Stimulated activated CD4-positive, alpha-beta T cell treated with anti-CD3 and anti-CD28 coated beads, Interleukin-12 subunit alpha, Interleukin-12 subunit beta, amount 100 ng/mL, for 48 hours (primary cell): ENCODE measurements at regions not wholly inside any gene's neighbourhood (a gene's known extent, or its start where the extent isn't known, plus 50 kb on each side); places are given as distances from the start of the nearest gene placed in this dataset.

Source experiments
- DNase-seq, 3 donors: peaks; one replicate each; pipeline ENCODE4 v3.0.0-alpha.2; 2020; ENCODE audit warnings: low read depth in 2 of 3, low spot score in 1 of 3

DNA sequence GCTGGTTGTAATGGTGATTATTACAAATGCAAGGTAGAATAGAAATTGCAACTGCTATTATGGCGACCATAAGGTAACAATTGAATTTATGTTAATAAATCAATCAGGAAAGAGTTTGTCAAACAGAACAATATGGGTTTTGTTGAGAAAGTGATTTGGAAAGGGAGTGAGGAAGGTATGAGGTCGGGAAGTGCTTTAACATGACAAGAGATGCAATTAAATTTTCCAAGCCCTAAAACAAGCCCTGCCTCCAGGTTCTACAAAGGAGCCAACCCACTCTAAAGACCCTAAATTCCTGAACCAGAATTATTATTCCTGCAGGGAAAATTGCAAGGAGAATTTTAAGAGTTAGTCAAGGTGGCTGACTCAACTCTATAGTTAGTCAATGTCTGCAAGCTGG lies 363.7 kb downstream of the BMPER start:
- no peak for DNase-seq

DNA sequence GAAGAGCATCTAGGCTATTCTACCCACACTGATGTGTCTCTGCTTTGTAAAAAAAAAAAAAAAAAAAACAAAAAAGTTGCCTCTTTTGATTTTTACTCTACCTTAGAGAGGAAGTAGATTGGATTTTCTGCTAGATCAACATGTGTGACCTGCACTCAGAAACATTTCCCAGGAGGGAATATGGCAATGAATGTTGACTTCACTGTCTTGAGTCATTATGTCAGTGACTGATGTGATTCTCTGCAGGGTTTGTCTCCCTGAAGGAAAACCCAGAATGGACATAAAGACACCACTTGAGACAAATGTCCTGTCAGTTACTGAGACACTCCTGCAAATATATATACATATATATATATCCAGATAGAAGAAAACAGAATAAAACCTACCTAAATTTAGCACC lies 370.3 kb downstream of the BMPER start:
- DNase-seq, result no peak

DNA sequence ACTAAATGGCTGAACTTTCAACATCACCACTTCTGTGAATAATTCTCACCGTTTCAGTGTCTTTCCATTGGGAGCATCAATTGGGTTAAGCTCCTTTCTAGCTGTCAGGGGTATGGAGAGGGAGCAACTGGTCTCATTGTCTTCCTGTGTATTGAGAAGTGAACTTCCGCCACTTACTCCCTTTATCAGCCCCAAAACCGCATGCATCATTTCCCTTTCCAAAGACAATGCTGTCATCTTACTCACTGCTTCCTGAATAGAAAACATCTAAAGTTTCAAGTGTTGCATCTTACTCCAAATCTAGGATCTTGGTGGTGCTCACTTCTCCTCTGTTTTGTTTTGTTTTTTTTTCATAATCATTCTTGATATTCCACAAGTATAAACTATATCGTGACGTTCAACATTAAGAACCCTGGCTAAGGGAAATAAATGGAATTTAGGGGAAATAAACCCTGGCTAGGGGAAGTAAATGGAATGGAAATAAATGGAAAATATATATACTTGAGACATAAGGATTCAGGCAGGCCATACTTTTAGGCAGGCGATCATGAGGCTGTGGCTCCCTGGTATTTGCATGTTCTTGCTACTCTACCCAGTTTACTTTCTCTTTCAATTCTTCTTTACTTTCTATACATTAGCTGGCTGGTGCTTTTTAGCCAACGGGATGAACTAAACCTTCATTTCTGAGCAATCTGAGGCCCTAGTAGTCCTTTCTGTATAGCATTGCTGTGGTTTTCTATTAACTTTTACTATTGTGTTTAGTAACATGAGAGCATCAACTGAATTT lies 371.9 kb downstream of the BMPER start:
- DNase-seq, result no peak

DNA sequence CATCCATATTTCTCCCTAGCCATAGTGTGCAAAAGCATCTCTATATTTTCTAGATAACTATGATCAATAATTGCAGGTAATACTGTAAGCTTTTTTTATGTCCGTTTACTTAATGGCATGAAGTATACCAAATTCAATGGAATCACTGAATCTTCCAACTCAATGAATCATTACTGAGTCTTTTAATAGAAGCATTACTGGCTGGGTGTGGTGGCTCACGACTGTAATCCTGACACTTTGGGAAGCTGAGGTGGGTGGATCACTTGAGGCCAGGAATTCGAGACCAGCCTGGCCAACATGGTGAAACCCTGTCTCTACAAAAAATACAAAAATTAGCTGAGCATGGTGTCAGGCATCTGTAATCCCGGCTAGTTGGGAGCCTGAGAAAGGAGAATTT lies 372.5 kb downstream of the BMPER start:
- no peak for DNase-seq

DNA sequence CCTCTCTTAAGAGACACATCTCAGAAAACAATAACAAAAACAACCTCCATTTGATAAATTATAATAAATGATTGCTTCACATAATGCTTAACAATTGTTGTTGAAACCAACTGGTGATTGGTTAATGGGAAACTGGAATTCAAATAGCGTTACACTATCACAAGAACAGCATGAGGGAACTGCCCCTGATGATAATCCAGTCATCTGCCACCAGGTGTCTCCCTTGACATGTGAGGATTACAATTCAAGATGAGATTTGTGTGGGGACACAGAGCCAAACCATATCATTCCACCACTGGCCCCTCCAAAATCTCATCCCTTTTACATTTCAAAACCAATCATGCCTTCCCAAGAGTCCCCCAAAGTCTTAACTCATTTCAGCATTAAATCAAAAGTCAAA lies 375.9 kb downstream of the BMPER start:
- DNase-seq, result no peak

- DNase-seq, result no peak
These were observed 375.7 kb upstream of the NPSR1 start for GRCh38 chr7:34282271-34282670.

DNA sequence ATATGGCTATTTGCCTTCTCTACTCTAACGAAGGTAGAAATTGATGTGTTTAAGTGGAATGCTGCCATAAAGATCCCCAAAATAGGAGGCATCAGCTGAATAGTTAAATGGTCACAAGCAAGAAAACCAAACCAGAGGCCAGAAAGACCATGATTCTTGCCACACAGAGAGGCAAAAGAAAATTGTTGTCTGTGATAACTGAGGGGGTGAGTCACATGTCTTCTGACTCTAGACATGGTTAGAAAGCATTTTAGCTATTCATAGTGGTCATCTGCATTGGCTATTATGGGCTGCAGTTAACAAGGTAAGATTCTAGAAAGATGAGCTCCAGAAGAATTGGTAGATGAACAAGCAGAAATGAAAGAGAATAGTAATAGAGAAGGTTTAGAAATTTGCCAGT lies 361.4 kb upstream of the NPSR1 start:
- DNase-seq, result no peak

DNA sequence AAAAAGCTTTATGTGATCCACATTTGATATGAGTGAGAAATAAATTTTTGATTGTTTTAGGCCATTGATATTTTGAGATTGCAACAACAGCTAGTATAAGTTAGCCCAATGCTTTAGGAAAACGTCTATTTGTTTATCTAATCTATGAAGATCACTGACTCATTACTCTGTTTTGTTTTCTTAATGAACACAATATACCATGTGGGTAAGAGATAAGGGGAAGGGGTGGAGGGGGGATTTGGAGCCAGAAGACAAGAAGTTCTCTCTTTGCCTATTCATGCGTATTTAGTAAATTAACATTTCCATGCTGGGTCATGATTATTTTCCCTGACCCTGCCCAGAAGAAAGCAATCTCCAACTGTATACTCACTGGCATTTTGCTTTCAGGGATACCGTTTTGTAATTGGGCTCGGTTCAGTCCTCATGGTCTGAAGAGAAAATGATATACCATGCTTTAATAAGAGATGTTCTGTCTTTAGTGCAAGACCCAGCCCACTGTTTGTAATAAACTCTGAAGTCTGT lies 359.5 kb upstream of the NPSR1 start:
- no peak for DNase-seq

GRCh38 chr7:34299066-34299465 lies 359.0 kb upstream of the NPSR1 start:
- no peak for DNase-seq

DNA sequence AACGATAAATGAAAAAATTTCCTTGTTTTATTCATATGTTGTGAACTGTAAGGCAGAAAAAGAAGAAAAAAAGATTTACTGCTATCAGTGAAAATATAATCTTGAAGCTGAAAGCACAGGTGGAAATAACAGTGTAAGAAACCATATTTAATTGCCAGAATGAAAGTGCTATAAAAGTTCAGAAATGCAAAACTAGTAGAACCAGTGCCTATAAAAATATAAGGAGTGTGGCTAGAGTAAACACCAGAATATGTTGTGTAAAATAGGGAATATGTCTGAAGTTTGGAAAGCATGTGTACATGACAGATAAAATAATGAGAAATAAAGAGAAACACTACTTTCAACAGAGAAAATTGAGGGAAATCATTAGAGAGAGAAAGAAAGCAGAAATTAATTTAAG lies 350.5 kb upstream of the NPSR1 start:
- DNase-seq, result no peak

DNA sequence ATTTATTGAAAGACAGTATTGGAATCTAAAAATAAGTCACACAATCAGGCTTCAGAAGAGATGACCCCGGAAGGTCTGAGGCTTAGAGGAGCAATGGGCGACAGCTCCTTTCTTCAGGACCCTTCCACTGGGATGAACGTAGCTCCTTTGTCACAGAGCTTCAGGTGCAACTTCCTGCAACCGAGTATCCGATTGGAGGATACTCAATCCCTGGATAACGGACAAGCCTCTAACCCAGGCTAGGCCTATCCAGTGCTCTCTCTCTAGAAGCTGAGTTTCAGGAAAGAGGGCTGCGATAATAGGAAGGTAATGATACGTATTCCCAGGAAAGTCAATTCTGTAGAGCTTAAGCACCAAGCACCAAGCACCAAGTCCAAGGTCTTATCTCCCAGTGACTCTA lies 349.4 kb upstream of the NPSR1 start:
- no peak for DNase-seq

GRCh38 chr7:34309116-34309515 lies 348.9 kb upstream of the NPSR1 start:
- DNase-seq, result no peak

DNA sequence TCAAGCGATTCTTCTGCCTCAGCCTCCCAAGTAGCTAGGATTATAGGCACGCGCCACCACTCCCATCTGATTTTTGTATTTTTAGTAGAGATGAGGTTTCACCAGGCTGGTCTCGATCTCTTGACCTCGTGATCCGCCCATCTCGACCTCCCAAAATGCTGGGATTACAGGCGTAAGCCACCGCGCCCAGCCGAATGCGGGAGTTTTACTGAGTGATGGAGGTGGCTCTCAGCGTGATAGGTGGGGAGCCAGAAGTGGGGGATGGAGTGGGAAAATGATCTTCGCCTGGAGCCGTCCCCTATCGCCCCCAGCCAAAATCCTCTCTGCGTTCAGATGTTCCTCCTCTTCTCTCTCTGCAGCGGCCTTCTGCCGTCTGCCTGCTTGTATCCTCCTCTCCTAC lies 348.4 kb upstream of the NPSR1 start:
- no peak for DNase-seq

- no peak for DNase-seq
These were observed 346.4 kb upstream of the NPSR1 start for GRCh38 chr7:34311591-34311990.

DNA sequence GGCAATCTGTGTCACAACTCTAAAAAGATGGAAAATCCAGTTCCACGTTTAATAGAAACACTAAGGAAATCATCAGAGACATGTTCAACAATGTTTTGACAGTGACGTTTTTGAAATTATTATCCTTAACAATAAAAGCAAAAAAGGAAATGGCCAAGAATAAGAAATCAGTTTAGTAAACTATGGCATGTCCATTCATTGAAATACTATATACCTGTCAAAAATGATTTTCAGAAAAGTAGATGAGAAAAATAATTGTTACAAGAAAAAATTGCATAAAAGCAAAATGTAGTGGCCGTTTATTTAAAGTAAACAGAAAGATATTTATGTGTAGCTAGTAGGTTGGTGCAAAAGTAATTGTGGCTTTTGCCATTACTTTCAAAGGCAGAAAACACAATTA lies 345.4 kb upstream of the NPSR1 start:
- no peak for DNase-seq

DNA sequence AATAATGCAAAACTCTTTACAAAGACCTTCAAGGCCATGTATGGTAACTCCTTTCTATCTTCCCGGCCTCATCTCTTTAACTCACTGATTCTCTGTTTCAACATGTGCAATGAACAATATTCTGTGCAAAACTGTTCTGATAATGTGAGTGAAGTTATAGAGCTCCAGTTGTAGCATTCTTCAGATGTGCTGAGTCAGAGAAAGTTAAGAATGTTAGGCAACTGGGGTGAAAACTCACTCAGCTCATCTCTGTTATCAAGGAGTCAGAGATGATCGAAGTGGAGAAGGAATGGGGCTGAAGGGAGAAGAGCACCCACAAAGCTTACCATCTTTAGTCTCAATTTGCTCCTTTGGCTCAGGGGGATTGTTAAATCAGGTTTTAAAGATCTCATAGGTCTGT lies 344.7 kb upstream of the NPSR1 start:
- no peak for DNase-seq

GRCh38 chr7:34315032-34315431 lies 343.0 kb upstream of the NPSR1 start:
- no peak for DNase-seq

- no peak for DNase-seq
These were observed 341.0 kb upstream of the NPSR1 start for GRCh38 chr7:34317039-34317438.

DNA sequence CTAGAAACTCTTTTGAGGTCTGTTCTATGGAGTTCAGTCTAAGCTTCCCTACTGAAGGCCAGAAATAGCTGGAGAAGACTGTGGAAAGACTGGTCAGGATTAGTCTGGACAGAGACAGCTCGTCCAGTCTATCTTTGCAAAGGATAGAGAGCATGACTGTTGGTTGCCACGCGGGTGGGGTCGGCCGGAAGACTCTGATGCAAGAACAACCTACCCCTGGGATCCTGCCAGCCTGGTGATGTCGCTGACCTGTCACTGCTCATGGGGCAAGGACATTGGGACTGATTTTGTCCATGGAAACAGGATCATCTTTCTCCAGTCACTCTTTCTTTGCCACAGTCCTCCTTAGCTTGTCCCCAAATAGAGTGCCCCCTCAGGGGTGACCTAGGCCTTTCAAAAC lies 337.6 kb upstream of the NPSR1 start:
- DNase-seq, result no peak

- peak; percentile 2 to 28 (median 20) for DNase-seq
These were observed 336.9 kb upstream of the NPSR1 start for GRCh38 chr7:34320926-34321661.

DNA sequence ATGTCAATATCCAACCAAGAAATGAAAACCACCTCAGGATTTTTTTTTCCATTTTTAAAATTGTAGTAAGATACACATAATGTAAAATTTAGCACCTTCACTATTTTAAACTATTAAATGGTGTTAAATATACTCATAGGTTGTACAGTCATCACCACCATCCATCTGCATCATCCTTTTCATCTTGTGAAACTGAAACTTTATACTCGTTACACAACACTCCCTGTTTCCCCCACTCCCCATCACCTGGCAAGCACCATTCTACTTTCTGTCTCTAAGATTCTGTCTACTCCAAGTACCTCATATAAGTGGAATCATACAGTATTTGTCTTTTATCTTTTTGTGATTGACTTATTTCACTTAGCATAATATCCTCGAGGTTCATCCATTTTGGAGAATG lies 335.2 kb upstream of the NPSR1 start:
- DNase-seq, result no peak

DNA sequence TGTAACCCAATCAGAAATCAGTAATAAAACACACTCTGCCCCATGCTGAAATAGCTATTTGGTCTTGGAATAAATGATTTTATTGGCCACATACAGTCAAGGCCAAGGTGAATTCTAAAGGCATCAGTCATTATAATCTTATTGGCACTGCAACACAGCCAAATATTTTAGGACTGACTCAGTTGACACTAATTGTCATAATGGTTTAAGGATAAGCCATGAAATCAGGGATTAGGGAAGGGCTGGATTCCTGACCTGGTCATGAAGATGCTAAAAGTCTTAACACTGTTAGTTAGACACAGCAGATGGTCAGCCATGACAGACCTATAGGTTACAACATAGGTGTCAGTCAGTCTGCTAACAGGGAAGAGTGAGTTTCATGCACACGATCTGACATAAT lies 330.3 kb upstream of the NPSR1 start:
- DNase-seq, result no peak

- no peak for DNase-seq
These were observed 327.7 kb upstream of the NPSR1 start for GRCh38 chr7:34330308-34330707.
